Cerebellar cortex (tissue), 1 donor: ENCODE measurements at regions not wholly inside any gene's neighbourhood (a gene's known extent, or its start where the extent isn't known, plus 50 kb on each side); places are given as distances from the start of the nearest gene placed in this dataset.

Experiments used
- DNase-seq: peaks from one replicate; pipeline ENCODE4 v3.0.0-alpha.2; 2015; ENCODE audit warnings: low spot score

- DNase-seq = no peak
Observed at GRCh38 chr1:2865571-2866421, 64.3 kb upstream of the TTC34 start.

- DNase-seq = no peak
Observed at GRCh38 chr1:2866422-2867086, 65.1 kb upstream of the TTC34 start.

- DNase-seq = no peak
Observed at GRCh38 chr1:2867087-2867425, 65.6 kb upstream of the TTC34 start.

GRCh38 chr1:2867861-2868260 is 66.4 kb upstream of the TTC34 start:
- DNase-seq = no peak

GRCh38 chr1:2868571-2869195 is 67.2 kb upstream of the TTC34 start:
- DNase-seq = no peak

- DNase-seq = no peak
Observed at GRCh38 chr1:2871246-2871815, 69.8 kb upstream of the TTC34 start.

GRCh38 chr1:2874207-2874606 is 72.7 kb upstream of the TTC34 start:
- DNase-seq = no peak

GRCh38 chr1:2874607-2875480 is 73.4 kb upstream of the TTC34 start:
- DNase-seq = no peak

- no peak for DNase-seq
Observed at GRCh38 chr1:2875707-2876561, 74.4 kb upstream of the TTC34 start.

- DNase-seq = no peak
Observed at GRCh38 chr1:2876846-2877245, 75.4 kb upstream of the TTC34 start.

- DNase-seq = no peak
Observed at GRCh38 chr1:2877391-2877790, 75.9 kb upstream of the TTC34 start.

GRCh38 chr1:2878591-2878990 is 77.1 kb upstream of the TTC34 start:
- no peak for DNase-seq

- no peak for DNase-seq
Observed at GRCh38 chr1:2879026-2879425, 77.5 kb upstream of the TTC34 start.

GRCh38 chr1:2879591-2879990 is 78.1 kb upstream of the TTC34 start:
- no peak for DNase-seq

GRCh38 chr1:2880086-2880485 is 78.6 kb upstream of the TTC34 start:
- no peak for DNase-seq

- no peak for DNase-seq
Observed at GRCh38 chr1:2880812-2881295, 79.4 kb upstream of the TTC34 start.

- DNase-seq = no peak
Observed at GRCh38 chr1:2881556-2881955, 80.1 kb upstream of the TTC34 start.

- DNase-seq = no peak
Observed at GRCh38 chr1:2882966-2883696, 81.6 kb upstream of the TTC34 start.

GRCh38 chr1:2885001-2885400 is 83.5 kb upstream of the TTC34 start:
- no peak for DNase-seq

GRCh38 chr1:2886631-2887030 is 85.1 kb upstream of the TTC34 start:
- DNase-seq = no peak
